GM12891 (cell line): ENCODE measurements at regions not wholly inside any gene's neighbourhood (a gene's known extent, or its start where the extent isn't known, plus 50 kb on each side); places are given as distances from the start of the nearest gene placed in this dataset.

Experiments
- POLR2A ChIP-seq: IDR thresholded peaks from 2 replicates; pipeline ENCODE4 v1.6.1; 2011; ENCODE audit warnings: low read depth, low read length, control low read depth
- POLR2AphosphoS5 ChIP-seq: IDR thresholded peaks from 2 replicates; pipeline ENCODE4 v1.6.1; 2011; ENCODE audit warnings: low read depth, low read length, control low read depth
- SPI1 ChIP-seq: IDR thresholded peaks from 2 replicates; pipeline ENCODE4 v1.6.1; 2011; ENCODE audit warnings: low read depth, low read length, control low read depth
- TAF1 ChIP-seq: IDR thresholded peaks from 2 replicates; pipeline ENCODE4 v1.6.1; 2011; ENCODE audit warnings: low read depth, low read length, control low read depth

DNA sequence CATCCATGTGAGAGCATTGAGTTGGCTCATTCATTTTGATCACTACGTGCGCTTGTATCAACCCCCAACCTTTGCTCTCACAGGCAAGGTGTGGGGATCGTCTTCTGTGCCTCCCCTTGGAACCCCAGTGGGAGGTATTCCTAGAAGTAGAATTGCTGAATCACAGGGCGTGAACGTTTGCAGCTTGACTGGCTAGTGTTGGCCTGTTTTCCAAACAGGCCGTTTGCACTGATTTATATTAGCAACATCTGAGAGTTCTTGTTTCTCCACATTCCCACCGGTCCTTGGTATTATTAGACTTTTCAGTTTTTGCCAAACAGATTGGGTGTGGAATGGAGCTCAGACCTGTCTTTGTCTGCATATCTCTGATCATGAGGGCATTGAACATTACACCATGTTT, 288.6 kb upstream of the PWP1 start:
- TF ChIP-seq POLR2A (no peak), TAF1 (no peak), POLR2AphosphoS5 (no peak), SPI1 (no peak)
